ENCODE measurements at regions not wholly inside any gene's neighbourhood (a gene's known extent, or its start where the extent isn't known, plus 50 kb on each side); places are given as distances from the start of the nearest gene placed in this dataset.
"Not testable (repeated sequence)": the region's sequence is repeated elsewhere in the genome, so short reads cannot be mapped to it uniquely, and the experiment has no call there.

- Histone ChIP-seq H3K9me3 (ENCODE audit: low read length) (no peaks in the 10 kb centered on the region), H3K36me3 (ENCODE audit: insufficient read depth, low read length) (no peaks in the 10 kb centered on the region), H3K4me1 (ENCODE audit: insufficient read depth, low read length) (no peaks in the 10 kb centered on the region), H3K27ac (ENCODE audit: low read depth, low read length) (no peak overlapping the region), H3K4me3 (ENCODE audit: low read depth in 1 of 2, low read length in 2 of 2) (no peak overlapping the region), H3K27me3 (ENCODE audit: control insufficient read depth in 1 of 2, insufficient read depth in 2 of 2, low read length in 2 of 2) (no peaks in the 10 kb centered on the region), H3K9ac (ENCODE audit: low read length) (no peak overlapping the region)
These were observed 884.7 kb upstream of the ARRDC3 start for GRCh38 chr5:92267830-92268229.

- Histone ChIP-seq H3K9me3 (ENCODE audit: low read length) (no peaks in the 10 kb centered on the region), H3K4me1 (ENCODE audit: insufficient read depth, low read length) (no peaks in the 10 kb centered on the region), H3K4me3 (ENCODE audit: low read depth in 1 of 2, low read length in 2 of 2) (no peak overlapping the region), H3K9ac (ENCODE audit: low read length) (no peak overlapping the region), H3K36me3 (ENCODE audit: insufficient read depth, low read length) (no peaks in the 10 kb centered on the region), H3K27ac (ENCODE audit: low read depth, low read length) (no peak overlapping the region), H3K27me3 (ENCODE audit: control insufficient read depth in 1 of 2, insufficient read depth in 2 of 2, low read length in 2 of 2) (no peaks in the 10 kb centered on the region)
These were observed 882.7 kb upstream of the ARRDC3 start for GRCh38 chr5:92265804-92266203.

GRCh38 chr5:92255605-92256004, 872.5 kb upstream of the ARRDC3 start:
- H3K27me3 ChIP-seq (ENCODE audit: control insufficient read depth in 1 of 2, insufficient read depth in 2 of 2, low read length in 2 of 2); H3K4me3 ChIP-seq (ENCODE audit: low read depth in 1 of 2, low read length in 2 of 2); H3K27ac ChIP-seq (ENCODE audit: low read depth, low read length); H3K9me3 ChIP-seq (ENCODE audit: low read length); H3K9ac ChIP-seq (ENCODE audit: low read length); H3K36me3 ChIP-seq (ENCODE audit: insufficient read depth, low read length); H3K4me1 ChIP-seq (ENCODE audit: insufficient read depth, low read length): not testable (repeated sequence)

GRCh38 chr5:92248518-92248917, 865.4 kb upstream of the ARRDC3 start:
- H3K27me3 ChIP-seq (ENCODE audit: control insufficient read depth in 1 of 2, insufficient read depth in 2 of 2, low read length in 2 of 2) = no peaks in the 10 kb centered on the region
- no peak overlapping the region for H3K27ac ChIP-seq (ENCODE audit: low read depth, low read length)
- no peaks in the 10 kb centered on the region for H3K4me1 ChIP-seq (ENCODE audit: insufficient read depth, low read length)
- H3K4me3 ChIP-seq (ENCODE audit: low read depth in 1 of 2, low read length in 2 of 2) = no peak overlapping the region
- H3K36me3 ChIP-seq (ENCODE audit: insufficient read depth, low read length) = no peaks in the 10 kb centered on the region
- H3K9me3 ChIP-seq (ENCODE audit: low read length) = no peaks in the 10 kb centered on the region
- H3K9ac ChIP-seq (ENCODE audit: low read length) = no peak overlapping the region

GRCh38 chr5:92242170-92242569, 859.1 kb upstream of the ARRDC3 start:
- Histone ChIP-seq H3K9ac (ENCODE audit: low read length) (no peak overlapping the region), H3K36me3 (ENCODE audit: insufficient read depth, low read length) (no peaks in the 10 kb centered on the region), H3K27me3 (ENCODE audit: control insufficient read depth in 1 of 2, insufficient read depth in 2 of 2, low read length in 2 of 2) (no peaks in the 10 kb centered on the region), H3K27ac (ENCODE audit: low read depth, low read length) (no peak overlapping the region), H3K4me1 (ENCODE audit: insufficient read depth, low read length) (no peaks in the 10 kb centered on the region), H3K4me3 (ENCODE audit: low read depth in 1 of 2, low read length in 2 of 2) (no peak overlapping the region), H3K9me3 (ENCODE audit: low read length) (no peaks in the 10 kb centered on the region)

GRCh38 chr5:92237896-92238295, 854.8 kb upstream of the ARRDC3 start:
- no peak overlapping the region for H3K27ac ChIP-seq (ENCODE audit: low read depth, low read length)
- no peak overlapping the region for H3K4me3 ChIP-seq (ENCODE audit: low read depth in 1 of 2, low read length in 2 of 2)
- H3K9me3 ChIP-seq (ENCODE audit: low read length) = no peaks in the 10 kb centered on the region
- no peaks in the 10 kb centered on the region for H3K27me3 ChIP-seq (ENCODE audit: control insufficient read depth in 1 of 2, insufficient read depth in 2 of 2, low read length in 2 of 2)
- H3K9ac ChIP-seq (ENCODE audit: low read length) = no peak overlapping the region
- H3K4me1 ChIP-seq (ENCODE audit: insufficient read depth, low read length) = no peaks in the 10 kb centered on the region
- H3K36me3 ChIP-seq (ENCODE audit: insufficient read depth, low read length) = no peaks in the 10 kb centered on the region

- H3K36me3 ChIP-seq (ENCODE audit: insufficient read depth, low read length) = no peaks in the 10 kb centered on the region
- no peak overlapping the region for H3K9ac ChIP-seq (ENCODE audit: low read length)
- no peaks in the 10 kb centered on the region for H3K27me3 ChIP-seq (ENCODE audit: control insufficient read depth in 1 of 2, insufficient read depth in 2 of 2, low read length in 2 of 2)
- no peak overlapping the region for H3K4me3 ChIP-seq (ENCODE audit: low read depth in 1 of 2, low read length in 2 of 2)
- H3K27ac ChIP-seq (ENCODE audit: low read depth, low read length) = no peak overlapping the region
- H3K9me3 ChIP-seq (ENCODE audit: low read length) = no peaks in the 10 kb centered on the region
- no peaks in the 10 kb centered on the region for H3K4me1 ChIP-seq (ENCODE audit: insufficient read depth, low read length)
These were observed 839.3 kb upstream of the ARRDC3 start for GRCh38 chr5:92222449-92222848.

GRCh38 chr5:92216852-92217251, 833.7 kb upstream of the ARRDC3 start:
- not testable (repeated sequence) for H3K27me3 ChIP-seq (ENCODE audit: control insufficient read depth in 1 of 2, insufficient read depth in 2 of 2, low read length in 2 of 2); H3K36me3 ChIP-seq (ENCODE audit: insufficient read depth, low read length); H3K4me1 ChIP-seq (ENCODE audit: insufficient read depth, low read length); H3K27ac ChIP-seq (ENCODE audit: low read depth, low read length); H3K9ac ChIP-seq (ENCODE audit: low read length); H3K4me3 ChIP-seq (ENCODE audit: low read depth in 1 of 2, low read length in 2 of 2); H3K9me3 ChIP-seq (ENCODE audit: low read length)

- H3K27me3 ChIP-seq (ENCODE audit: control insufficient read depth in 1 of 2, insufficient read depth in 2 of 2, low read length in 2 of 2) = no peaks in the 10 kb centered on the region
- H3K4me3 ChIP-seq (ENCODE audit: low read depth in 1 of 2, low read length in 2 of 2) = no peak overlapping the region
- H3K36me3 ChIP-seq (ENCODE audit: insufficient read depth, low read length) = no peaks in the 10 kb centered on the region
- H3K27ac ChIP-seq (ENCODE audit: low read depth, low read length) = no peak overlapping the region
- H3K9ac ChIP-seq (ENCODE audit: low read length) = no peak overlapping the region
- no peaks in the 10 kb centered on the region for H3K9me3 ChIP-seq (ENCODE audit: low read length)
- no peaks in the 10 kb centered on the region for H3K4me1 ChIP-seq (ENCODE audit: insufficient read depth, low read length)
These were observed 832.0 kb upstream of the ARRDC3 start for GRCh38 chr5:92215116-92215515.

GRCh38 chr5:92208265-92208664, 825.1 kb upstream of the ARRDC3 start:
- Histone ChIP-seq H3K4me3 (ENCODE audit: low read depth in 1 of 2, low read length in 2 of 2) (no peak overlapping the region), H3K36me3 (ENCODE audit: insufficient read depth, low read length) (no peaks in the 10 kb centered on the region), H3K9me3 (ENCODE audit: low read length) (no peaks in the 10 kb centered on the region), H3K27me3 (ENCODE audit: control insufficient read depth in 1 of 2, insufficient read depth in 2 of 2, low read length in 2 of 2) (no peaks in the 10 kb centered on the region), H3K27ac (ENCODE audit: low read depth, low read length) (no peak overlapping the region), H3K9ac (ENCODE audit: low read length) (no peak overlapping the region), H3K4me1 (ENCODE audit: insufficient read depth, low read length) (no peaks in the 10 kb centered on the region)

- Histone ChIP-seq H3K9ac (ENCODE audit: low read length) (no peak overlapping the region), H3K4me3 (ENCODE audit: low read depth in 1 of 2, low read length in 2 of 2) (no peak overlapping the region)
These were observed 824.0 kb upstream of the ARRDC3 start for GRCh38 chr5:92207151-92207550.

GRCh38 chr5:92206681-92207080, 823.6 kb upstream of the ARRDC3 start:
- Histone ChIP-seq H3K9me3 (ENCODE audit: low read length) (no peaks in the 10 kb centered on the region), H3K9ac (ENCODE audit: low read length) (no peak overlapping the region), H3K4me1 (ENCODE audit: insufficient read depth, low read length) (no peaks in the 10 kb centered on the region), H3K36me3 (ENCODE audit: insufficient read depth, low read length) (no peaks in the 10 kb centered on the region), H3K27ac (ENCODE audit: low read depth, low read length) (no peak overlapping the region), H3K4me3 (ENCODE audit: low read depth in 1 of 2, low read length in 2 of 2) (no peak overlapping the region), H3K27me3 (ENCODE audit: control insufficient read depth in 1 of 2, insufficient read depth in 2 of 2, low read length in 2 of 2) (no peaks in the 10 kb centered on the region)

More at GRCh38 chr5:92207151-92207550, 824.0 kb upstream of the ARRDC3 start:
- Histone ChIP-seq H3K4me1 (ENCODE audit: insufficient read depth, low read length) (no peaks in the 10 kb centered on the region), H3K27me3 (ENCODE audit: control insufficient read depth in 1 of 2, insufficient read depth in 2 of 2, low read length in 2 of 2) (no peaks in the 10 kb centered on the region), H3K36me3 (ENCODE audit: insufficient read depth, low read length) (no peaks in the 10 kb centered on the region), H3K27ac (ENCODE audit: low read depth, low read length) (no peak overlapping the region), H3K9me3 (ENCODE audit: low read length) (no peaks in the 10 kb centered on the region)

Data from muscle layer of colon (tissue), 2 donors.